ENCODE measurements at regions not wholly inside any gene's neighbourhood (a gene's known extent, or its start where the extent isn't known, plus 50 kb on each side); places are given as distances from the start of the nearest gene placed in this dataset.

GRCh38 chr15:95365511-95366107, 964.9 kb upstream of the NR2F2 start:
- no peaks in the 10 kb centered on the region for H3K27me3 Mint-ChIP-seq (ENCODE audit: unreplicated experiment)
- no peak overlapping the region for H3K27ac Mint-ChIP-seq (ENCODE audit: unreplicated experiment)
- BruUV-seq (replicated peaks), result no TSS peak
- H3K4me3 Mint-ChIP-seq (ENCODE audit: low read depth, unreplicated experiment), result no peak overlapping the region
- DNase-seq, result no peak
- H3K4me1 Mint-ChIP-seq (ENCODE audit: low read depth, unreplicated experiment), result no peaks in the 10 kb centered on the region
- TF ChIP-seq CTCF (IDR thresholded peaks at IDR 0.05; ENCODE audit: unreplicated experiment), result no peak
- intact Hi-C loops (cut with micrococcal nuclease; ENCODE audit: unreplicated experiment), result no loop called here
- H3K36me3 Mint-ChIP-seq (ENCODE audit: insufficient read depth, unreplicated experiment), result no peaks in the 10 kb centered on the region
- CTCF ChIA-PET, result no interaction called here
- peaks cover 3% of the 10 kb centered on the region for H3K9me3 Mint-ChIP-seq (ENCODE audit: low read depth, unreplicated experiment)

GRCh38 chr15:95368191-95368590, 962.3 kb upstream of the NR2F2 start:
- Mint-ChIP-seq H3K4me1 (ENCODE audit: low read depth, unreplicated experiment) (no peaks in the 10 kb centered on the region), H3K36me3 (ENCODE audit: insufficient read depth, unreplicated experiment) (no peaks in the 10 kb centered on the region), H3K9me3 (ENCODE audit: low read depth, unreplicated experiment) (no peaks in the 10 kb centered on the region), H3K27ac (ENCODE audit: unreplicated experiment) (no peak overlapping the region), H3K27me3 (ENCODE audit: unreplicated experiment) (no peaks in the 10 kb centered on the region), H3K4me3 (ENCODE audit: low read depth, unreplicated experiment) (no peak overlapping the region)
- intact Hi-C loops (cut with micrococcal nuclease; ENCODE audit: unreplicated experiment), result no loop called here
- CTCF ChIA-PET, result no interaction called here
- DNase-seq, result no peak
- TF ChIP-seq CTCF (IDR thresholded peaks at IDR 0.05; ENCODE audit: unreplicated experiment), result no peak
- BruUV-seq (replicated peaks), result no TSS peak

- Mint-ChIP-seq H3K27me3 (ENCODE audit: unreplicated experiment) (no peaks in the 10 kb centered on the region), H3K4me1 (ENCODE audit: low read depth, unreplicated experiment) (no peaks in the 10 kb centered on the region), H3K27ac (ENCODE audit: unreplicated experiment) (no peak overlapping the region), H3K4me3 (ENCODE audit: low read depth, unreplicated experiment) (no peak overlapping the region), H3K36me3 (ENCODE audit: insufficient read depth, unreplicated experiment) (no peaks in the 10 kb centered on the region), H3K9me3 (ENCODE audit: low read depth, unreplicated experiment) (no peaks in the 10 kb centered on the region)
- no TSS peak for BruUV-seq (replicated peaks)
- no peak for DNase-seq
- CTCF ChIA-PET, result no interaction called here
- TF ChIP-seq CTCF (IDR thresholded peaks at IDR 0.05; ENCODE audit: unreplicated experiment), result no peak
- intact Hi-C loops (cut with micrococcal nuclease; ENCODE audit: unreplicated experiment), result no loop called here
These were observed 961.5 kb upstream of the NR2F2 start for GRCh38 chr15:95368755-95369601.

- DNase-seq, result no peak
- no peaks in the 10 kb centered on the region for H3K36me3 Mint-ChIP-seq (ENCODE audit: insufficient read depth, unreplicated experiment)
- H3K4me3 Mint-ChIP-seq (ENCODE audit: low read depth, unreplicated experiment), result no peak overlapping the region
- H3K27ac Mint-ChIP-seq (ENCODE audit: unreplicated experiment), result no peak overlapping the region
- H3K27me3 Mint-ChIP-seq (ENCODE audit: unreplicated experiment), result no peaks in the 10 kb centered on the region
- no TSS peak for BruUV-seq (replicated peaks)
- H3K4me1 Mint-ChIP-seq (ENCODE audit: low read depth, unreplicated experiment), result no peaks in the 10 kb centered on the region
- no peak for TF ChIP-seq CTCF (IDR thresholded peaks at IDR 0.05; ENCODE audit: unreplicated experiment)
- CTCF ChIA-PET, result no interaction called here
- no peaks in the 10 kb centered on the region for H3K9me3 Mint-ChIP-seq (ENCODE audit: low read depth, unreplicated experiment)
- intact Hi-C loops (cut with micrococcal nuclease; ENCODE audit: unreplicated experiment), result no loop called here
These were observed 960.2 kb upstream of the NR2F2 start for GRCh38 chr15:95370291-95370690.

Measured in Calu3 (cell line).